ENCODE measurements at regions not wholly inside any gene's neighbourhood (a gene's known extent, or its start where the extent isn't known, plus 50 kb on each side); places are given as distances from the start of the nearest gene placed in this dataset.

- Histone ChIP-seq H3K79me2 (ENCODE audit: insufficient read depth, low read length) (no peaks in the 10 kb centered on the region), H3K27ac (ENCODE audit: low read depth, low read length) (no peak overlapping the region), H3K9ac (ENCODE audit: low read length) (no peak overlapping the region), H3K27me3 (ENCODE audit: insufficient read depth, low read length) (0 out of 2 replicates have a peak, but pooled peaks cover 3% of the 10 kb centered on the region), H2AFZ (ENCODE audit: low read depth, low read length, poor library complexity, severe bottlenecking) (no peak overlapping the region), H4K20me1 (ENCODE audit: insufficient read depth) (no peaks in the 10 kb centered on the region), H3K4me3 (replicated peaks in 1 of 2; ENCODE audit: low read depth in 1 of 2, low read length in 2 of 2) (no peak overlapping the region), H3K4me2 (ENCODE audit: low read length) (no peak overlapping the region), H3K9me2 (ENCODE audit: insufficient read depth) (no peaks in the 10 kb centered on the region), H3K36me3 (ENCODE audit: control insufficient read depth in 1 of 2, insufficient read depth in 2 of 2, low read length in 2 of 2) (no peaks in the 10 kb centered on the region), H3K4me1 (ENCODE audit: control insufficient read depth in 1 of 2, insufficient read depth in 2 of 2, low read length in 2 of 2) (peaks cover 3 to 14% of the 10 kb centered on the region in 2 experiments; a peak in 3 of 4 replicates), H3K9me3 (ENCODE audit: control insufficient read depth in 1 of 2, insufficient read depth in 1 of 2, low read depth in 1 of 2, low read length in 2 of 2) (no peaks in the 10 kb centered on the region)
- BruUV-seq (replicated peaks), result no TSS peak
- no peak for DNase-seq (ENCODE audit: low read depth, low spot score)
- TF ChIP-seq, protein P1, sequence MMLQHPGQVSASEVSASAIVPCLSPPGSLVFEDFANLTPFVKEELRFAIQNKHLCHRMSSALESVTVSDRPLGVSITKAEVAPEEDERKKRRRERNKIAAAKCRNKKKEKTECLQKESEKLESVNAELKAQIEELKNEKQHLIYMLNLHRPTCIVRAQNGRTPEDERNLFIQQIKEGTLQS (IDR thresholded peaks at IDR 0.05), result no peak
- TF ChIP-seq POLR2A (IDR thresholded peaks at IDR 0.05; ENCODE audit: borderline replicate concordance, extremely low read depth, insufficient read depth, insufficient read length) (no peak), ELF1 (IDR thresholded peaks at IDR 0.05; ENCODE audit: borderline replicate concordance, low read depth) (no peak), TCF7L2 (IDR thresholded peaks at IDR 0.05; ENCODE audit: borderline replicate concordance, extremely low read depth, insufficient read depth, insufficient read length) (no peak), MAX (IDR thresholded peaks at IDR 0.05) (no peak), CEBPB (IDR thresholded peaks at IDR 0.05; ENCODE audit: low read depth) (no peak), YY1 (IDR thresholded peaks at IDR 0.05; ENCODE audit: extremely low read depth, insufficient replicate concordance, low read depth, low read length) (no peak), EZH2phosphoT487 (IDR thresholded peaks at IDR 0.05; ENCODE audit: borderline replicate concordance) (no peak), ZFX (IDR thresholded peaks at IDR 0.05) (no peak), RAD21 (IDR thresholded peaks at IDR 0.05; ENCODE audit: low read depth) (no peak), EZH2 (IDR thresholded peaks at IDR 0.05) (no peak), SIN3A (IDR thresholded peaks at IDR 0.05; ENCODE audit: low read depth) (no peak), SRF (IDR thresholded peaks at IDR 0.05; ENCODE audit: low read depth) (no peak), FOSL1 (IDR thresholded peaks at IDR 0.05; ENCODE audit: low read depth) (no peak), ZNF274 (IDR thresholded peaks at IDR 0.05; ENCODE audit: low read depth, low read length) (no peak)
- TF ChIP-seq, protein P2, sequence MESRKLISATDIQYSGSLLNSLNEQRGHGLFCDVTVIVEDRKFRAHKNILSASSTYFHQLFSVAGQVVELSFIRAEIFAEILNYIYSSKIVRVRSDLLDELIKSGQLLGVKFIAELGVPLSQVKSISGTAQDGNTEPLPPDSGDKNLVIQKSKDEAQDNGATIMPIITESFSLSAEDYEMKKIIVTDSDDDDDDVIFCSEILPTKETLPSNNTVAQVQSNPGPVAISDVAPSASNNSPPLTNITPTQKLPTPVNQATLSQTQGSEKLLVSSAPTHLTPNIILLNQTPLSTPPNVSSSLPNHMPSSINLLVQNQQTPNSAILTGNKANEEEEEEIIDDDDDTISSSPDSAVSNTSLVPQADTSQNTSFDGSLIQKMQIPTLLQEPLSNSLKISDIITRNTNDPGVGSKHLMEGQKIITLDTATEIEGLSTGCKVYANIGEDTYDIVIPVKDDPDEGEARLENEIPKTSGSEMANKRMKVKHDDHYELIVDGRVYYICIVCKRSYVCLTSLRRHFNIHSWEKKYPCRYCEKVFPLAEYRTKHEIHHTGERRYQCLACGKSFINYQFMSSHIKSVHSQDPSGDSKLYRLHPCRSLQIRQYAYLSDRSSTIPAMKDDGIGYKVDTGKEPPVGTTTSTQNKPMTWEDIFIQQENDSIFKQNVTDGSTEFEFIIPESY (IDR thresholded peaks at IDR 0.05; ENCODE audit: extremely low read depth, insufficient replicate concordance, low read length), result no peak
- TF ChIP-seq, protein P3, sequence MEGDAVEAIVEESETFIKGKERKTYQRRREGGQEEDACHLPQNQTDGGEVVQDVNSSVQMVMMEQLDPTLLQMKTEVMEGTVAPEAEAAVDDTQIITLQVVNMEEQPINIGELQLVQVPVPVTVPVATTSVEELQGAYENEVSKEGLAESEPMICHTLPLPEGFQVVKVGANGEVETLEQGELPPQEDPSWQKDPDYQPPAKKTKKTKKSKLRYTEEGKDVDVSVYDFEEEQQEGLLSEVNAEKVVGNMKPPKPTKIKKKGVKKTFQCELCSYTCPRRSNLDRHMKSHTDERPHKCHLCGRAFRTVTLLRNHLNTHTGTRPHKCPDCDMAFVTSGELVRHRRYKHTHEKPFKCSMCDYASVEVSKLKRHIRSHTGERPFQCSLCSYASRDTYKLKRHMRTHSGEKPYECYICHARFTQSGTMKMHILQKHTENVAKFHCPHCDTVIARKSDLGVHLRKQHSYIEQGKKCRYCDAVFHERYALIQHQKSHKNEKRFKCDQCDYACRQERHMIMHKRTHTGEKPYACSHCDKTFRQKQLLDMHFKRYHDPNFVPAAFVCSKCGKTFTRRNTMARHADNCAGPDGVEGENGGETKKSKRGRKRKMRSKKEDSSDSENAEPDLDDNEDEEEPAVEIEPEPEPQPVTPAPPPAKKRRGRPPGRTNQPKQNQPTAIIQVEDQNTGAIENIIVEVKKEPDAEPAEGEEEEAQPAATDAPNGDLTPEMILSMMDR (IDR thresholded peaks at IDR 0.05 in 2 of 3, conservative IDR thresholded peaks at IDR 0.05 in 1 of 3; ENCODE audit: borderline replicate concordance in 1 of 3, insufficient read depth in 1 of 3, low read depth in 2 of 3, low read length in 2 of 3), result no peak
- no peak for ATAC-seq
- ChIA-PET CTCF (no interaction called here), RAD21 (ENCODE audit: low non-redundant PET in 1 of 2, low total read pairs in 2 of 2, uncharacterized antibody in 2 of 2, unreplicated experiment in 2 of 2) (no interaction called here), POLR2A (no interaction called here)
- intact Hi-C loops (cut with micrococcal nuclease), result no loop called here
Measured at GRCh38 chrX:39199429-39199828, 398.2 kb downstream of the MID1IP1 start.

All from HCT116 (cell line).